ENCODE measurements at regions not wholly inside any gene's neighbourhood (a gene's known extent, or its start where the extent isn't known, plus 50 kb on each side); places are given as distances from the start of the nearest gene placed in this dataset.

GRCh38 chr5:2193542-2194235, 311.0 kb upstream of the IRX4 start:
- peaks cover 6% of the 10 kb centered on the region for H3K27me3 Mint-ChIP-seq (ENCODE audit: unreplicated experiment)
- TF ChIP-seq, protein P1, sequence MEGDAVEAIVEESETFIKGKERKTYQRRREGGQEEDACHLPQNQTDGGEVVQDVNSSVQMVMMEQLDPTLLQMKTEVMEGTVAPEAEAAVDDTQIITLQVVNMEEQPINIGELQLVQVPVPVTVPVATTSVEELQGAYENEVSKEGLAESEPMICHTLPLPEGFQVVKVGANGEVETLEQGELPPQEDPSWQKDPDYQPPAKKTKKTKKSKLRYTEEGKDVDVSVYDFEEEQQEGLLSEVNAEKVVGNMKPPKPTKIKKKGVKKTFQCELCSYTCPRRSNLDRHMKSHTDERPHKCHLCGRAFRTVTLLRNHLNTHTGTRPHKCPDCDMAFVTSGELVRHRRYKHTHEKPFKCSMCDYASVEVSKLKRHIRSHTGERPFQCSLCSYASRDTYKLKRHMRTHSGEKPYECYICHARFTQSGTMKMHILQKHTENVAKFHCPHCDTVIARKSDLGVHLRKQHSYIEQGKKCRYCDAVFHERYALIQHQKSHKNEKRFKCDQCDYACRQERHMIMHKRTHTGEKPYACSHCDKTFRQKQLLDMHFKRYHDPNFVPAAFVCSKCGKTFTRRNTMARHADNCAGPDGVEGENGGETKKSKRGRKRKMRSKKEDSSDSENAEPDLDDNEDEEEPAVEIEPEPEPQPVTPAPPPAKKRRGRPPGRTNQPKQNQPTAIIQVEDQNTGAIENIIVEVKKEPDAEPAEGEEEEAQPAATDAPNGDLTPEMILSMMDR (IDR thresholded peaks at IDR 0.05; ENCODE audit: partially characterized antibody, unreplicated experiment) = no peak
- H3K9me3 Mint-ChIP-seq (ENCODE audit: unreplicated experiment) = no peaks in the 10 kb centered on the region
- H3K27ac Mint-ChIP-seq (ENCODE audit: unreplicated experiment) = no peak overlapping the region
- H3K4me3 Mint-ChIP-seq (ENCODE audit: unreplicated experiment) = no peak overlapping the region
- no peaks in the 10 kb centered on the region for H3K36me3 Mint-ChIP-seq (ENCODE audit: unreplicated experiment)
- peaks cover 11% of the 10 kb centered on the region for H3K4me1 Mint-ChIP-seq (ENCODE audit: low read depth, unreplicated experiment)
- DNase-seq = no peak

GRCh38 chr5:2193142-2193541, 310.4 kb upstream of the IRX4 start:
- H3K4me3 Mint-ChIP-seq (ENCODE audit: unreplicated experiment) = no peak overlapping the region
- H3K36me3 Mint-ChIP-seq (ENCODE audit: unreplicated experiment) = no peaks in the 10 kb centered on the region
- H3K4me1 Mint-ChIP-seq (ENCODE audit: low read depth, unreplicated experiment) = peaks cover 11% of the 10 kb centered on the region
- no peak overlapping the region for H3K27ac Mint-ChIP-seq (ENCODE audit: unreplicated experiment)
- TF ChIP-seq, protein P1 (IDR thresholded peaks at IDR 0.05; ENCODE audit: partially characterized antibody, unreplicated experiment) = no peak
- no peak for DNase-seq
- no peaks in the 10 kb centered on the region for H3K9me3 Mint-ChIP-seq (ENCODE audit: unreplicated experiment)
- H3K27me3 Mint-ChIP-seq (ENCODE audit: unreplicated experiment) = peaks cover 6% of the 10 kb centered on the region

GRCh38 chr5:2192496-2192895, 309.8 kb upstream of the IRX4 start:
- H3K36me3 Mint-ChIP-seq (ENCODE audit: unreplicated experiment) = no peaks in the 10 kb centered on the region
- TF ChIP-seq, protein P1 (IDR thresholded peaks at IDR 0.05; ENCODE audit: partially characterized antibody, unreplicated experiment) = no peak
- no peak overlapping the region for H3K4me3 Mint-ChIP-seq (ENCODE audit: unreplicated experiment)
- no peak for DNase-seq
- H3K4me1 Mint-ChIP-seq (ENCODE audit: low read depth, unreplicated experiment) = peaks cover 8% of the 10 kb centered on the region
- peaks cover 6% of the 10 kb centered on the region for H3K27me3 Mint-ChIP-seq (ENCODE audit: unreplicated experiment)
- no peaks in the 10 kb centered on the region for H3K9me3 Mint-ChIP-seq (ENCODE audit: unreplicated experiment)
- no peak overlapping the region for H3K27ac Mint-ChIP-seq (ENCODE audit: unreplicated experiment)

DNA sequence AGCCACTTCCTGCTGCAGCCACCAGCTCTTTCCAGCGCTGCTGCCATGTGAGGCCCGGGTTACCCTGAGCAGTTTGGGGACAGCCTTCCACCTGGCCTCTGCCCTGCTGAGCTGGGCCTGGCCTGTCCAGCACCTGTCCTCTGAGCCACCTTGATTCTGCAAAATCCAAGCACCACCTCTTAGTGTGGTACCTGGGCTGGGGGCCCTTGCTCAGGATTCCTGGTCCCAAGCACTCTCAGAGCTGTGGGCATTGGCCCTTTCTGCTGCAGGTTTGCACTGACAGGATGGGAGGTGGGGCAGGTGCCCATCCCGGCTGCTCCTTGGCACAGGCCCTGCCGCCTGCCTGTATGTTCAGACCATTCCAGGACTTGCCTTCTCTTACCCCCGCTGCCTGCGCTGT, 309.2 kb upstream of the IRX4 start:
- TF ChIP-seq, protein P1 (IDR thresholded peaks at IDR 0.05; ENCODE audit: partially characterized antibody, unreplicated experiment) = no peak
- no peaks in the 10 kb centered on the region for H3K36me3 Mint-ChIP-seq (ENCODE audit: unreplicated experiment)

DNA sequence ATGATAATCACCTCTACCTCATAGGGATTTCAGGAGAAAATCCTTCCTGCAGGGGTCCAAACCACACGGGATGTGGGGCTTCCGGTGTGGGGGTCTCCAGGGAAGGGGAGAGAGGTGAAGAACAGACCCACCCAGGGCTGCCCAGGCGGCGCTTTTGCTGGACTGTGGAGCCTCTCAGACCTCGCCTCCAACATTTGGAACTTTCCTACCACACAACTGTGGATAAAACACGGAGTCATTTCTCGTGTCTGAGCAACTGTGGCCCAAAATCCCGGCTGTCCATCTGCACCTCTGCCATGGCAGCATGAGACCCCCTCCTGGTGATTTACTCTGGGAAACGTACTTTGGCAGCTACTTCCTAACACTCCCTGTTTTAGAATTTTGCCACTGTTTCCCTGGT, 307.8 kb upstream of the IRX4 start:
- TF ChIP-seq, protein P1 (IDR thresholded peaks at IDR 0.05; ENCODE audit: partially characterized antibody, unreplicated experiment) = no peak
- no peak for DNase-seq
- peaks cover 2% of the 10 kb centered on the region for H3K27me3 Mint-ChIP-seq (ENCODE audit: unreplicated experiment)
- no peaks in the 10 kb centered on the region for H3K9me3 Mint-ChIP-seq (ENCODE audit: unreplicated experiment)
- no peak overlapping the region for H3K27ac Mint-ChIP-seq (ENCODE audit: unreplicated experiment)
- no peak overlapping the region for H3K4me3 Mint-ChIP-seq (ENCODE audit: unreplicated experiment)
- H3K4me1 Mint-ChIP-seq (ENCODE audit: low read depth, unreplicated experiment) = no peaks in the 10 kb centered on the region
- no peaks in the 10 kb centered on the region for H3K36me3 Mint-ChIP-seq (ENCODE audit: unreplicated experiment)

More for the DNA sequence above, 309.2 kb upstream of the IRX4 start:
- Mint-ChIP-seq H3K27ac (ENCODE audit: unreplicated experiment) (no peak overlapping the region), H3K9me3 (ENCODE audit: unreplicated experiment) (no peaks in the 10 kb centered on the region), H3K27me3 (ENCODE audit: unreplicated experiment) (peaks cover 4% of the 10 kb centered on the region), H3K4me1 (ENCODE audit: low read depth, unreplicated experiment) (peaks cover 3% of the 10 kb centered on the region), H3K4me3 (ENCODE audit: unreplicated experiment) (no peak overlapping the region)
- DNase-seq = no peak

All from glutamatergic neuron (in vitro differentiated cells).